NCI-H1417 (cell line): ENCODE measurements at regions not wholly inside any gene's neighbourhood (a gene's known extent, or its start where the extent isn't known, plus 50 kb on each side); places are given as distances from the start of the nearest gene placed in this dataset.
A peak's percentile ranks its signal among the peaks of the same experiment; 100 is the strongest.

Experiments
- DNase-seq, 3 experiments: peaks; one replicate each; lab custom pipeline; 2025; lab: John Stamatoyannopoulos, UW

DNA sequence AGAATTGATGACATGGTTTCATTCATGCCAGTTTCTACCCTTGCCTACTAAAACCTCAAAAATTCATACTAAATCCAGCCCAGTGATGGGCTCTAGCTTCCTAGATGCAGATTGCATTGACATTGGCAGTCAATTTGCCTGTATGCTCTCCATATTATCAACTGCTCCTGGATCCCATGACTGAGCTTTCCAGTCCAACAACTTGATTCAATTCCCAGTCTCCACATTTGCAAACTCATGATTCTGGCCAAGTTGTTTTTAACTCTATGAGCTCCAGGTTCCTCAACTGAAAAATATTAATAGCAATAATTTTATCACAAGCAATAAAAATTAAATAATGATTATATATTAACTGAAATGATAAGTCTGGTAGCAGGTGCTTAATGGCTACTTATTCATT is 51.0 kb upstream of the DSC1 start:
- no peak for DNase-seq

DNA sequence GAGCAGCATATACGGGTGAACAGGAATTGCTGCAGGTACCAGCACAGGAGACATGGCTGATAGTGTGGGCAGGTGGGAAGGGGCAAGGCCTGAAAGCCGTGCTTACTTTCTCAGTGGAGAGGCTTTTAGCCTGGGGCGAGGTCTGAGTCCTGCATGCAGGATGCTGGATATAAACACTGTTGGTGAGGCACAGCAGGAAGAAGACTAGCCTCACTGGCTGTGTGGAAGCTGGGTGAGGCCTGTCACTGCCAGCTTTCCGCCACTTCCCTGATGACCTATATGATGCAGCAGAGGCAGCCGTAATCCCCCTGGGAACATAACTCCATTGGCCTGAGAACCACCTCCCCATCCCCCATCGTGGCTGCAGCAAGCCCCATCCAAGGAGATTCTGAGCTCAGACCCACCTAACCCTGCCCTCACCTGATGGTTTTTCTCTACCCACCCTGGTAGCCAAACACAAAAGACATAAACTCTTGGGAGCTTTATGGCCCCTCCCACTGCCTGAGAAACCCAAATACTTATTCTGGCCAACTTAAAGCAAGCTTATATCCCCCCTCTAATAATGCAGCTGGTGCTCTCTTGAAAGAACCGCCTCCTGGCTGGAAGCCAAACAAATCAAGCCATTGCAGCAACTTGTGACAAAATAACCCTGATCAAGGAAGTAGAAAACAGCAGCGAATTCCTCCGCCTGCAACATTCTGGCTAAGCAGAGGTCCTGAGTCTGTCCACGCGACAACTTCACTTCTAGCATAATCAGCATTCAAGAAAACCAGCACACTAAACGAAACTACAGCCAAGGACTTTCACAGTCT is 54.6 kb upstream of the DSC1 start:
- peak; percentile 7 to 67 (median 44) for DNase-seq

- no peak for DNase-seq
Observed at GRCh38 chr18:31218671-31219383, 56.2 kb upstream of the DSC1 start.

DNA sequence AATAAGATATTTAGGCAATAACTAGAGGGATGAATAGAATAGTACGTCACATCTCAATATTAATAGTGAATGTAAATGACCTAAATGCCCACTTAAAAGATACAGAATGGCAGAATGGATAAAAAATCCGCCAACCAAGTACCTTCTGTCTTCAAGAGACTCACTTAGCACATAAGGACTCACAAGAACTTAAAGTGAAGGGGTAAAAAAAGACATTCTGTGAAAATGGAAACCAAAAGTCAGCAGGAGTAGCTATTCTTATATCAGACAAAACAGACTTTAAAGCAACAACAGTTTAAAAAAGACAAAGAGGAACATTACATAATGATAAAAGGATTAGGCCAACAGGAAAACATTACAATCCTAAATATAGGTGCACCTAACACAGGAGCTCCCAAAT is 56.7 kb upstream of the DSC1 start:
- no peak for DNase-seq

GRCh38 chr18:31223371-31223770 is 60.7 kb upstream of the DSC1 start:
- DNase-seq: peak in 1 of 3 experiments; percentile 11

GRCh38 chr18:31225668-31226067 is 63.0 kb upstream of the DSC1 start:
- DNase-seq: no peak

DNA sequence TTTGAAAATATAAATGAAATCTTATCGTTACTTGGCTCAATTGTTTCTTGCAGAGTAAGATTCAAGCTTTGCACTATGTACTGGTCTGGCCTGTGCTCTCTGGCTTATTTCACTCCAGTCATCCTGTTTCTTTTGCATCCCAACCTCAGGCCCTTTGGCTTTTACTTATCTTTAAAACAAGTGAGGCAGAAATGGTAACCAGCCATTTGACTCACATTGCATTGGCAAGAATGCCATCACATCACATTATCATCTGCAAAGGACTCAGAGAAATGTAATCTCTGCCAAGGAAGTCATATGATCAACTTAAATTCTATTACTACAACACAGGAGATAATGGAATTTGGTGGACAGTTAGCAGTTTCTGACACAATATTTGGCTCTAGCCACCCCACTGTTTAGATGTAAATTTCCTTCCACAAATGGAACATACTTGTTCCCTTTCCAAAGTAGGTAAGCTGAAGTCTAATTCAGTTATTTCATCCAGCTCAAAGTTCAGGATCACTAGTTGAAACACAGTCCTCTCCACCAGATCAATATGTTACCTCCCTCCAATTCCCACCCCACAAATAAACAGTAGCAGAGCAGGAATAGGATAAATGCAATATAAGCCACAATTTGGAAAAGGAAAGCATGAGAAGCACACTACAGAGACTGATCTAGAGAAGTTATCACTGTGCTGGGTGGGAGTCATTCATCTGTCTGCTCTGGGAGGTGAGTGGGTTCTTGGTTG is 65.0 kb upstream of the DSC1 start:
- no peak for DNase-seq

DNA sequence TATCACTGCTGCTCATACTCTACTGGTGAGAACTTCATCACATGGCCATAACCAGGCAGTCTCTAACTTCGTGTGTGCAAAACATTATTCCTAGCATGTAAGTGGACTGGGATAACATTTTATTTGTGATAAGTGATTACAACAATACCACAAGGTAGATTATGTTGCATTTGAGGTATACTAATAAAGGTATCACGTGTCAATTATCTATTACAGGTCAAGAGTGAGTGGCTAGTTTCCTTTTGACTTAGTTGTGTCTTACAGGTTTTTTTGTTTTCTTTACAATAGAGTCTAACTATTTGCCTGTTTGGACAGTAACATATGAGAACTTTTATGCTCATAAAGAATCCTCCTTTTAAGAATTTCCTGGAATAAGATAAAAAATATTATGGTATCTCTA is 67.2 kb upstream of the DSC1 start:
- DNase-seq: no peak

DNA sequence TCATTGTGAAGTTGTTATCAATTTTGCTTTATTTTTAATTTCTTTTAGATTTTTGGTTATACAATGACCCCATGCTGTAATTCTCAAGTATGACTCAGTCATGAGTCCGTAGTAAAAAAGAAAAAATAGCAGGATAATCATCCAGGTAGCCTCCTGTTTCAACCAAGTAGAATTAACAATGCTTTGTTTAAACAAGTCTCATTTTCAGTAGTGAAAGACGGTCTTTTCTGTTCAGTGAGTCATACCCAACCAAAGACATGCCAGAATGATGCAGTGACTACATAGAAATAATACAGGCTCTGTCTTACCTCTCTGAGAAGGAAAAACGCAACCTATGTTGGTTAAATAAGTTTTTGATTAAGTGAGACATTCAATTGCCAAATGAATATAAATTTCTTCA is 67.8 kb upstream of the DSC1 start:
- DNase-seq: no peak

DNA sequence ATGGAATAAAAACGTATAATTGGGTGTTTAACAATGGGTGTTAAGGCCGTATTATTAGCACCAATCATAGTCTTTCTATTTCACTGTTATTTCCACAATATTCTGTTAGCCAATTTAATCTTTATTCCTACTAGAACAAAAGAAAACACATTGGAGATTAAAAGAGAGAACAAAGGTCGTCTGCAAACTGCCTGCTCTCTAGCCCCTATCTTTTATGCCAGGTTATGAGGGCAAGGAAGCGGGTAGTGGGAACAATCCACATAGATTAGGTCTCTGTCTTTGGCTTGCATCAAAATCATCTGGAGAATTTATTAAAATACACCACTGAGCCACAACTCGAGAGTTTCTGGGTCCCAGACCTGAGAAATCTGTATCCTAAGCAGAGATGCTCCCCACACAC is 69.4 kb upstream of the DSC1 start:
- DNase-seq: no peak

DNA sequence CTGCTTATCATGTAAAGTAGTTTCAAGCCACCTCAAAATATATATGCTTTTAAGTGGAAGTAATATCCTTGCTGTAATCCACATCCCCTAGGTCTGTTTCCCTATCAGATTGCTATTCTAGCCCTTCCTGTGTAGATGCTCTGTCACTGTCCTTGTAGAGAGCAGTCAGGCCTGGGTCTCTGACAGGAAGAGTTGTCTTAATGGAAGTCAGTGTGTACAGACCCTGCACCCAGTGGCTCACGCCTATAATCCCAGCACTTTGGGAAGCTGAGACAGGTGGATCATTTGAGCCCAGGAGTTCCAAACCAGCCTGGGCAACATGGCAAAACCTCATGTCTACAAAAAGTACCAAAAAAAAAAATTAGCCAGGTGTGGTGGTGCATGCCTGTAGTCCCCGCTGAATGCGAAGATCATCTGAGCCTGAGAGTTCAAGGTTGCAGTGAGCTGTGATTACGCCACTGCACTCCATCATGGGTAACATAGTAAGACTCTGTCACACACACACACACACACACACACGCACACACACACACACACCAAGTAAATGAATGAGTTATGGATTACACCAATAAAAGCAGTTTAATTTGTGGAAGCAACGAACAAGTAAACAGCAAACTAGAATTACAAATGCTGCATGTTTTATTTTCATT is 70.2 kb upstream of the DSC1 start:
- DNase-seq: no peak

DNA sequence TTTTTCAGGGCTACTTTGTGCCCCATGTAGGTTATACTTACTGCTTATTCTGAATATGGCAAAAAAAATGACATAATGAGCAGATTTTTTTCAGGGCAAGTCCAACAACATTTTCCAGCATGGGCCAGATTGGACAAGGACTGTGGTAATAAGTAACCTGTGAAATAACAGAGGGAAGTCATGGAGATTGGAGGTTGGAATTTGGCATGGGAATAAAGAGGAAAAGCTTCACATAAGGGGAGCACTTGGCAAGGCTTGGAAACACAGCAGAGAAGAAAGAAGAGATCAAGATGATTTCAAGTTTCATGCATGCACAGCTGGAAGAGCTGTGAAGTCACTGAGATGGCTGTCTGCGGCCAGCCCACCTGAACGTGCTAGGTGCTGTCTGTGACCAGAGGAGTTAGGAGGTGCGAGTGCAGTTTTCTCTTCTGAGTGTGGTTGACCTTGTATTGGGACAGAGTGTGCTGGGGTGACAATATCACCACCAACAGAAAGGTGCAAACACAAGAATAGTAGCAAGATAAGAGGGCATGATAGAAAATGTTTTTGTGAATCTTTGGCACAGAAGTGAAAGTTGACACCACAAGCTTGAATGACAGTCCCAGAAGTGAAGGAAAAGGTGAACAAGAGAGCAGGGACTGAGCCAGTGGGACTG is 71.1 kb upstream of the DSC1 start:
- no peak for DNase-seq

- DNase-seq: no peak
Observed at GRCh38 chr18:31235856-31236255, 73.2 kb upstream of the DSC1 start.

- no peak for DNase-seq
Observed at GRCh38 chr18:31237142-31237541, 74.5 kb upstream of the DSC1 start.

GRCh38 chr18:31241425-31241824 is 76.5 kb upstream of the DSG1 start:
- no peak for DNase-seq

- DNase-seq: peak in 1 of 3 experiments; percentile 41
Observed at GRCh38 chr18:31241900-31242409, 76.0 kb upstream of the DSG1 start.

GRCh38 chr18:31243740-31244512 is 74.0 kb upstream of the DSG1 start:
- DNase-seq: no peak

DNA sequence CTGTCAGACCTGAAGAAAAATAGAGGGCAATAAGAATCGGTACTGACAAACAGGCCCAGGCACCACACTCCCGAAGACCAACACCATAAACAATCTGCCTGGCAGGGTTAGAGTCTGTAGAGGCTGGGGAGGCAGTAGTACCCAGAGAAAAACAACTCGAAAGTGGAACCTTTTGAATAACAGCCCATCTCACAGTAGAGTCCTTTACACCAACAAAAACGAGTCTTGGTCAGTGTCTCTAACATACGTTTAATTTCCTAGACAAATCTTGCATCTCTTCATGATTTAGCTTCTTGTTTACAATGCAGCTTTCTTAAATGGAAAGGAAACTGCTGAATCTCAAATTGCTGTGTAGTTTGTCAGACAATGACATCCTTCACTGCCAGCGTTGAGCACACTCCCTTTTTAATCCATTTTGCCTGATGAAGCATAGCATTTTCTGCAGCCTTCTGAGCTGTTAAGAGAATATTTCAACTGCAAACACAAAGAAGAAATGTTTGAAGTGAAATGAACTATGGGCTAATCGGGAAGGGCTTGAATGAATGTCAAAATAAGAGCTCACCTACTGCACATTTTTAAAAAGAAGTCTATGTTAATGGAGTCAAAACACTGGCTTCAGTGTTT is 73.1 kb upstream of the DSG1 start:
- peak in 1 of 3 experiments; percentile 51 for DNase-seq

DNA sequence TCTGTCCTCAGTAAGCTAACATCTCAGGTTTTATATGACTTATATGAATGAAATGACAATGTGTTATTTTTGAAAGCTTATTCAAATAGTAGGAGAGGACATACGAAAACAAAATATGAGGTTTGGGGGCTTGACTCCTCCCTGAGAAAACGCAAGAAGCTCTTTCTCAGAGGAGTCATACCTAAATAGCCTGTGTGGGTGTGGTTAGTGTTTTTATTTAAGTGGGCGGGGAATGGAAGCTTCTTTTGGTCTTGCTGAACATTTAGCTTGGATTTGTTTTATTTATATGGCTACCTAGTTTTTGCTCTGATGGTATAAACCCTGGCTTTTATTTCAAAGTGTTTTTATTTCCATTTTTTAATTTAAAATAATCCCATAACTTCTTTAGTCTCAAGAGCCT is 72.1 kb upstream of the DSG1 start:
- DNase-seq: no peak

GRCh38 chr18:31246460-31246859 is 71.5 kb upstream of the DSG1 start:
- DNase-seq: no peak
